ENCODE measurements at regions not wholly inside any gene's neighbourhood (a gene's known extent, or its start where the extent isn't known, plus 50 kb on each side); places are given as distances from the start of the nearest gene placed in this dataset.
"Not testable (repeated sequence)": the region's sequence is repeated elsewhere in the genome, so short reads cannot be mapped to it uniquely, and the experiment has no call there.

DNA sequence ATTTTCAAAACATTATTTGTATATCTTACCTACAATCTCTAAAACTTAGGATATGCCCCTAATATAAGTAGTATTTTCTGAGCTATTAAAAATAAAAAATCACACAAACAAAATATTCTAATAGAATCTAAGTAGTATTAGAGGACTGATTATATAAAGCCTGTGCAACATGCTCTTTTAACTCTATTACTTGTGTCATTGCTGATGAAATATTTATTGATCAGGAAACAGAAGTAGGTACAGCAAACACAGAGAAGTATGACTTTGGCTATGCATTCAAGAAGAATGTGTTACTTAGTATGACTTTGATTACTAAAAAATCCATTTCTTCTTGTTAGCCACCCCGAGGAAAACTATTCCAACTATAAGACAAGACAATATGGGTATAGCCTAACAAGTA, 84.6 kb upstream of the ALG10 start:
- not testable (repeated sequence) for DNase-seq; H3K27ac ChIP-seq; H3K36me3 ChIP-seq; H3K4me1 ChIP-seq; H3K9me3 ChIP-seq (replicated peaks); H3K4me3 ChIP-seq; H3K27me3 ChIP-seq

DNA sequence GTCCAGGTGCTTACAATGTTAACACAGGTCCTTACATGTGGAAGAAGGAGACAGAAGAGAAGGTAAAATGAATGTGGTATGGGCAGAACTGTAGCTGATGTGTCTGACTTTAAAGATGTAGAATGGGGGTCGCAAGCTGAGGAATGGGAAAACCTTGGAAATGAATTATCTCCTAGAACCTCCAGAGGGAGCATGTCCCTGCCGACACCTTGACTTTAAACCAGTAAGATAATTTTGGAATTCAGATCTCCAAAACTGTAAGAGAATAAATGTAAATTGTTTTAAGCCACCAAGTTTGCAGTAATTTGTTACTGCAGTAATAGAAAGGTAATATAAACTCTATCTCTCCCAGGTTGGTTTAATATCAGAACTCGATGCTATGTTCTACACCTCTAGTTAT, 80.1 kb upstream of the ALG10 start:
- H3K9me3 ChIP-seq (replicated peaks): no peaks in the 10 kb centered on the region

DNA sequence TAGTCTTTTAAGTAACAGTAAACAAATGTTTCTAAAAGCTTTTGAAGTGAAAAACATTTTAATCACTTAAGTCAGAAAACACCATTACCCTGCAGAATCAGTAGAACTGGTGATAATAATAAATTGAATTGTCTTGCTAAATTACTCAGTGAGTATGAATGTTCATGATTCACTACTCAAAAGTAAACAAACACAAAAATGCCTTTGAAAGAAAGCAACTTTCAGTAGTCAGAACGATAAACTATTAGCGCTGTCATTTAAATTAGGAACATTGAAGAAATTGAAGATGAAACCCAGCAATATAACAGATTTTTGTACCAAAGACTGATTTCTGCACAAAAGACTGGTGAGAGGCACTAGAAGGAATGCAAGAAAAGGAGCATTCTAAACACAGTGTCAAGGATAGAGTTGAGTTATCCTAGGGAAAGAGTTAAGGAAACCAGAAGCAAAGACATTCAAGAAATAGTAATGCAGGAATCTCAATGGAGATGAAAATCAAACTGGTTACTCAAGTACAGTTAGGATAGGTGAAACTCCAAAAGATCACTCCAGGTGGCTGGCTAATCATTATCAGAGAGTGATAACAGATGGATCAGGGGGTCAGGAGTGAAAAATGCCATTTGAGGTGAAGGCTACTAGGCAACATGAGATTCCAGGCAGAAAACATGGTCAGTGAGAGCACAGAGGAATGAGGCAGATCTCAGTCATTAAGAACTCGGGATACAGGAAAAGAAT, 77.4 kb upstream of the ALG10 start:
- no peak for DNase-seq
- Histone ChIP-seq H3K9me3 (replicated peaks) (0 out of 2 replicates have a peak, but pooled peaks cover 4% of the 10 kb centered on the region), H3K27ac (no peak overlapping the region), H3K4me1 (no peaks in the 10 kb centered on the region), H3K36me3 (no peaks in the 10 kb centered on the region), H3K4me3 (no peak overlapping the region), H3K27me3 (no peaks in the 10 kb centered on the region)

More for the DNA sequence above, 80.1 kb upstream of the ALG10 start:
- no peaks in the 10 kb centered on the region for H3K4me1 ChIP-seq
- H3K4me3 ChIP-seq: no peak overlapping the region
- no peak overlapping the region for H3K27ac ChIP-seq
- H3K36me3 ChIP-seq: no peaks in the 10 kb centered on the region
- H3K27me3 ChIP-seq: no peaks in the 10 kb centered on the region
- no peak for DNase-seq

DNA sequence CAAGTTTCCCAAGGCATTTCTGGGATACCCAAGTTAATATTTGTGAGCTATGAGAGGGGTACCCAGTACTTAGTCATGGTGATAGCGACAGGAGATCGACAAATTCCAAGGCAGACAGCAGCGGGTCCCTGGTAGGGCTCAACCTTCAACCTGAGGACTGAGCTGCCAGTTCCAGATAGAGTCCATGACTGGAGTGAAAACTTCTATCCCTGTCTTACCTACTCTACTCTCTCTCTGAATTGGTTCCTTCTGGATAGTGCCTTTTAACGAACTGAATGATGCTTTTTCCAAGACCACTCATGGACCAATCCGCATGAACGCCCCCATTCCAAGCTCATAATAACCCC, 76.9 kb upstream of the ALG10 start:
- no peak for DNase-seq
- no peaks in the 10 kb centered on the region for H3K4me1 ChIP-seq
- H3K4me3 ChIP-seq: no peak overlapping the region
- no peak overlapping the region for H3K27ac ChIP-seq
- no peaks in the 10 kb centered on the region for H3K27me3 ChIP-seq
- H3K36me3 ChIP-seq: no peaks in the 10 kb centered on the region
- H3K9me3 ChIP-seq (replicated peaks): 0 out of 2 replicates have a peak, but pooled peaks cover 4% of the 10 kb centered on the region

DNA sequence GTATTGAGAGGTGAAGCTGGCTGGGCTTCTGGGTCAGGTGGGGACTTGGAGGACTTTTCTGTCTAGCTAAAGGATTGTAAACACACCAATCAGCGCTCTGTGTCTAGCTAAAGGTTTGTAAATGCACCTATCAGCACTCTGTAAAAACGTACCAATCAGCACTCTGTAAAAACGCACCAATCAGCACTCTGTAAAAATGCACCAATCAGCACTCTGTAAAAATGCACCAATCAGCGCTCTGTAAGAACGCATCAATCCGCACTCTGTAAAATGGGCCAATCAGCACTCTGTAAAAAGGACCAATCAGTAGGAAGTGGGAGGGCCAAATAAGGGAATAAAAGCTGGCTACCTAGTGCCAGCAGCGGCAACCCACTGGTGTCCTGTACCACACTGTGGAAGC, 56.1 kb upstream of the ALG10 start:
- H3K9me3 ChIP-seq (replicated peaks); H3K4me1 ChIP-seq; H3K36me3 ChIP-seq; H3K27me3 ChIP-seq; H3K4me3 ChIP-seq; H3K27ac ChIP-seq; DNase-seq: not testable (repeated sequence)

DNA sequence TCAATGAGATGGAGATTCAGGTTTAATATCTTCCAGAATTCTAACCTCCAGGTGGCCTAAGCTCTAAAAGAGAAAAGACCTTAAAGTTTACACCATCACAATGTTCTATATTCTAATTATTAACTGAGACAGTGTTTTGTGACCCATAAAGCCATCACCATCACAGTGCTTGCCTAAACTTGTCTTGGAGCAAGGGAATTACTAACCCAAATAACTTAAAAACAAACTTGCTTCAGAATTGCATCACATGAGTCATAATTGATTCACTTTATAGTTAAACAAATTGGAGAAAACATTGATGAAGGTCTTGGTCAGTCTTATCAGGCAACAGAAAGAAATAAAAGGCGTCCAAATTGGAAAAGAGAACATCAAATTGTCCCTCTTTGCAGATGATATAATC, 54.5 kb upstream of the ALG10 start:
- no peak overlapping the region for H3K27ac ChIP-seq

More for the DNA sequence above, 54.5 kb upstream of the ALG10 start:
- Histone ChIP-seq H3K27me3 (no peaks in the 10 kb centered on the region), H3K4me1 (no peaks in the 10 kb centered on the region), H3K9me3 (replicated peaks) (no peaks in the 10 kb centered on the region), H3K4me3 (no peak overlapping the region), H3K36me3 (no peaks in the 10 kb centered on the region)
- no peak for DNase-seq

Measured in SJCRH30 (cell line).